HepG2 (cell line): ENCODE measurements at regions not wholly inside any gene's neighbourhood (a gene's known extent, or its start where the extent isn't known, plus 50 kb on each side); places are given as distances from the start of the nearest gene placed in this dataset.

Source experiments
- ATAC-seq: fragments of 200-7000 bp; cut with Tn5 transposase; 3 replicates; pipeline ENCODE4 v1.9.1; 2020; ENCODE audit warnings: mild to moderate bottlenecking, moderate library complexity
- BruUV-seq: library from RNA; stranded (reverse); fragments of 400-500 nt; replicated peaks from 2 replicates; lab custom pipeline; 2021; lab: Mats Ljungman, UMichigan
- CTCF ChIA-PET: fragments of 300-600 bp; formaldehyde crosslinking; extraction: SDS; loops from one replicate; lab custom pipeline; 2021; ENCODE audit warnings: low total read pairs, inconsistent platforms, low intra/inter-chr PET ratio; lab: Yijun Ruan, JAX
- POLR2A ChIA-PET: fragments of 350-600 bp; sonication (Branson Sonifier 250); formaldehyde crosslinking; loops from one replicate; lab custom pipeline; 2020; ENCODE audit warnings: antibody characterized with exemption, inconsistent platforms; lab: Yijun Ruan, JAX
- DNase-seq: peaks from one replicate; pipeline ENCODE4 v3.0.0-alpha.2; 2015; ENCODE audit warnings: low spot score
- FAIRE-seq: peaks from 3 replicates; lab custom pipeline; 2011; peaks lifted over from hg19 to GRCh38; lab: Jason Lieb, UNC
- H2AFZ ChIP-seq: one replicate; pipeline ENCODE4 v1.6.1; 2011; ENCODE audit warnings: low read length, inconsistent platforms
- H3K27ac ChIP-seq: fragments of 300-600 bp; 3 replicates; pipeline ENCODE4 v1.8.0; 2011; ENCODE audit warnings: mixed run types, mild to moderate bottlenecking, mixed read lengths, low read length, inconsistent platforms; ENCODE audit not compliant: insufficient read depth; ENCODE audit errors: extremely low read length
- H3K27me3 ChIP-seq, 2 experiments: fragments of 200-600 bp in 1 of 2; 2 replicates in 1 of 2; 3 replicates in 1 of 2; pipeline versions ENCODE4 v1.6.0 to v1.8.0; 2011; ENCODE audit warnings: low read length in 2 of 2, mild to moderate bottlenecking in 2 of 2, moderate library complexity in 2 of 2, inconsistent platforms in 1 of 2; ENCODE audit not compliant: insufficient read depth in 2 of 2, control insufficient read depth in 1 of 2
- H3K36me3 ChIP-seq, 2 experiments: fragments of 200-600 bp in 1 of 2; replicated peaks in 1 of 2; 2 replicates in 1 of 2; 3 replicates in 1 of 2; pipeline versions ENCODE4 v1.5.1 to v1.8.0; 2011; ENCODE audit warnings: low read length in 2 of 2, inconsistent platforms in 1 of 2; ENCODE audit not compliant: insufficient read depth in 2 of 2, control insufficient read depth in 1 of 2
- H3K4me1 ChIP-seq: 2 replicates; pipeline ENCODE4 v1.5.1; 2012; ENCODE audit warnings: low read length, inconsistent platforms; ENCODE audit not compliant: insufficient read depth
- H3K4me2 ChIP-seq: 2 replicates; pipeline ENCODE4 v1.6.0; 2011; ENCODE audit warnings: low read depth, low read length, inconsistent platforms
- H3K4me3 ChIP-seq, 3 experiments: fragments of 200-600 bp in 1 of 3; sonication (generic), shearing (Covaris generic) in 1 of 3; replicated peaks in 1 of 3; 2 replicates each; pipeline ENCODE4 v1.5.1; 2011 to 2016; ENCODE audit warnings: low read length in 3 of 3, inconsistent platforms in 2 of 3, low read depth in 2 of 3, mild to moderate bottlenecking in 2 of 3, control low read depth in 1 of 3, mixed read lengths in 1 of 3; ENCODE audit not compliant: insufficient read depth in 1 of 3
- H3K79me2 ChIP-seq: one replicate; pipeline ENCODE4 v1.6.1; 2011; ENCODE audit warnings: low read length, inconsistent platforms; ENCODE audit not compliant: insufficient read depth
- H3K9ac ChIP-seq: 2 replicates; pipeline ENCODE4 v1.6.0; 2011; ENCODE audit warnings: mild to moderate bottlenecking, low read depth, low read length, inconsistent platforms; ENCODE audit not compliant: insufficient read depth
- H3K9me3 ChIP-seq: 2 replicates; pipeline ENCODE4 v1.5.1; 2012; ENCODE audit warnings: mild to moderate bottlenecking, low read length
- H4K20me1 ChIP-seq: 2 replicates; pipeline ENCODE4 v1.6.0; 2011; ENCODE audit warnings: inconsistent platforms, mild to moderate bottlenecking, low read length, moderate library complexity; ENCODE audit not compliant: insufficient read depth
- CEBPZ ChIP-seq: IDR thresholded peaks from 2 replicates; pipeline ENCODE4 v1.6.1; 2012; ENCODE audit warnings: low read length, improper control_type of control experiment
- FOXO4 ChIP-seq: sonication (generic); formaldehyde crosslinking; conservative IDR thresholded peaks from 2 replicates; pipeline ENCODE4 v1.8.1; 2023; ENCODE audit warnings: missing genetic modification reagents
- FUBP1 ChIP-seq: sonication (generic); formaldehyde crosslinking; IDR thresholded peaks from 2 replicates; pipeline ENCODE4 v1.5.1; 2020; ENCODE audit warnings: missing genetic modification reagents, mild to moderate bottlenecking, borderline replicate concordance
- GLI4 ChIP-seq: sonication (generic); formaldehyde crosslinking; IDR thresholded peaks from 2 replicates; pipeline ENCODE4 v1.5.1; 2020; ENCODE audit warnings: missing genetic modification reagents, mild to moderate bottlenecking, moderate library complexity, borderline replicate concordance
- HES4 ChIP-seq: sonication (generic); formaldehyde crosslinking; IDR thresholded peaks from 2 replicates; pipeline ENCODE4 v1.9.0; 2021; ENCODE audit warnings: mild to moderate bottlenecking, missing genetic modification reagents, borderline replicate concordance
- HNRNPLL ChIP-seq: fragments of 200-400 bp; formaldehyde crosslinking; IDR thresholded peaks from 2 replicates; pipeline ENCODE4 v1.6.1; 2017; ENCODE audit warnings: mild to moderate bottlenecking, low read depth, low read length; ENCODE audit not compliant: poor library complexity, severe bottlenecking
- JARID2 ChIP-seq: sonication (generic); formaldehyde crosslinking; IDR thresholded peaks from 2 replicates; pipeline ENCODE4 v1.8.1; 2023; ENCODE audit warnings: missing genetic modification reagents, inconsistent platforms; ENCODE audit not compliant: insufficient replicate concordance
- ONECUT2 ChIP-seq: sonication (generic); formaldehyde crosslinking; IDR thresholded peaks from 2 replicates; pipeline ENCODE4 v1.4.0; 2020; ENCODE audit warnings: missing genetic modification reagents
- SIN3B ChIP-seq: fragments of 150-350 bp; IDR thresholded peaks from 2 replicates; pipeline ENCODE4 v1.6.1; 2014; ENCODE audit warnings: low read length
- STAT6 ChIP-seq: sonication (generic); formaldehyde crosslinking; IDR thresholded peaks from 2 replicates; pipeline ENCODE4 v1.4.0; 2020; ENCODE audit warnings: missing genetic modification reagents, mild to moderate bottlenecking, borderline replicate concordance
- XBP1 ChIP-seq: sonication (generic); formaldehyde crosslinking; IDR thresholded peaks from 2 replicates; pipeline ENCODE4 v1.5.0; 2020; ENCODE audit warnings: missing genetic modification reagents
- ZFP36L2 ChIP-seq: sonication (generic); formaldehyde crosslinking; IDR thresholded peaks from 2 replicates; pipeline ENCODE4 v1.4.0; 2020; ENCODE audit warnings: missing genetic modification reagents
- ZMAT3 ChIP-seq: sonication (generic); formaldehyde crosslinking; conservative IDR thresholded peaks from 2 replicates; pipeline ENCODE4 v1.7.0; 2021; ENCODE audit warnings: missing genetic modification reagents
- ZNF234 ChIP-seq: sonication (generic); formaldehyde crosslinking; conservative IDR thresholded peaks from 2 replicates; pipeline ENCODE4 v1.5.1; 2020; ENCODE audit warnings: mild to moderate bottlenecking, missing genetic modification reagents
- ZNF333 ChIP-seq: sonication (generic); formaldehyde crosslinking; IDR thresholded peaks from 2 replicates; pipeline ENCODE4 v1.4.0; 2020; ENCODE audit warnings: mild to moderate bottlenecking, missing genetic modification reagents, borderline replicate concordance
- WGBS: methylation state at CpG from one replicate; pipeline ENCODE4 v1.1.6; 2017; ENCODE audit warnings: low lambda C conversion rate; 5-methylcytosine and 5-hydroxymethylcytosine counted together
- in situ Hi-C: cut with HindIII; loops from 2 replicates; pipeline ENCODE4 v1.10.0; 2017; ENCODE audit warnings: low pct_unique_long_range_greater_than_20kb; ENCODE audit not compliant: extremely low pct_ligation_motif_present
- intact Hi-C: fragments of 100-400 bp; cut with micrococcal nuclease; formaldehyde crosslinking; loops from one replicate; pipeline ENCODE4 v1.10.0; 2022; ENCODE audit not compliant: unreplicated experiment

- POLR2A ChIA-PET, result no interaction called here
- H2AFZ ChIP-seq, result no peak overlapping the region
- H3K9me3 ChIP-seq, result no peaks in the 10 kb centered on the region
- FAIRE-seq, result no peak
- CTCF ChIA-PET, result no interaction called here
- BruUV-seq, result no TSS peak
- in situ Hi-C loops, result no loop called here
- no peak overlapping the region for H3K9ac ChIP-seq
- H4K20me1 ChIP-seq, result no peaks in the 10 kb centered on the region
- no peaks in the 10 kb centered on the region for H3K4me1 ChIP-seq
- 7% methylated on average over 10 of the region's 10 CpGs for WGBS
- DNase-seq, result no peak
- intact Hi-C loops, result no loop called here
- H3K27ac ChIP-seq, result no peak overlapping the region
- no peaks in the 10 kb centered on the region for H3K79me2 ChIP-seq
- no peak overlapping the region for H3K4me2 ChIP-seq
- H3K36me3 ChIP-seq, result no peaks in the 10 kb centered on the region
- no peak for ATAC-seq
- peaks cover 0 to 4% of the 10 kb centered on the region in 2 experiments; a peak in 1 of 5 replicates for H3K27me3 ChIP-seq
- H3K4me3 ChIP-seq, result no peak overlapping the region
- no peak for TF ChIP-seq HES4 (CRISPR knock-in tag)
- no peak for TF ChIP-seq ZFP36L2 (CRISPR knock-in tag)
- no peak for TF ChIP-seq GLI4 (CRISPR knock-in tag)
- no peak for TF ChIP-seq ZNF234 (CRISPR knock-in tag)
- no peak for TF ChIP-seq SIN3B
- no peak for TF ChIP-seq ONECUT2 (CRISPR knock-in tag)
- no peak for TF ChIP-seq ZNF333 (CRISPR knock-in tag)
- TF ChIP-seq CEBPZ, result no peak
- no peak for TF ChIP-seq FOXO4 (CRISPR knock-in tag)
- no peak for TF ChIP-seq HNRNPLL
- TF ChIP-seq FUBP1 (CRISPR knock-in tag), result no peak
- TF ChIP-seq XBP1 (CRISPR knock-in tag), result no peak
- TF ChIP-seq STAT6, result no peak
- TF ChIP-seq JARID2, result no peak
- no peak for TF ChIP-seq ZMAT3 (CRISPR knock-in tag)
These were observed 150.4 kb upstream of the NOCT start for GRCh38 chr4:138864961-138865720.
